T1000 (cell line): ENCODE measurements at regions not wholly inside any gene's neighbourhood (a gene's known extent, or its start where the extent isn't known, plus 50 kb on each side); places are given as distances from the start of the nearest gene placed in this dataset.

Experiments used
- DNase-seq: peaks from one replicate; lab custom pipeline; 2025; ENCODE audit warnings: mixed read lengths; lab: John Stamatoyannopoulos, UW

DNA sequence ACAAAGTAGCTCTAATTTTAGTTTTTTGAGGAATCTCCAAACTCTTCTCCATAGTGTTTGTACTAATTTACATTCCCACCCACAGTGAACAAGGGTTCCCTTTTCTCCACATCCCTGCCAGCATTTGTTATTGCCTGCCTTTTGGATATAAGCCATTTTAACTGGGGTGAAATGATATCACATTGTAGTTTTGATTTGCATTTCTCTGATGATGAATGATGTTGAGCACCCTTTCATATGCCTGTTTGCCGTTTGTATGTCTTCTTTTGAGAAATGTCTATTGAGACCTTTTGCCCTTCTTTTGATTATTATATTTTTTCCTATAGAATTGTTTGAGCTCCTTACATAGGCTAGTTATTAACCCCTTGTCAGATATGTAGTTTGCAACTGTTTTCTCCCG lies 239.9 kb upstream of the TPM1 start:
- no peak for DNase-seq

DNA sequence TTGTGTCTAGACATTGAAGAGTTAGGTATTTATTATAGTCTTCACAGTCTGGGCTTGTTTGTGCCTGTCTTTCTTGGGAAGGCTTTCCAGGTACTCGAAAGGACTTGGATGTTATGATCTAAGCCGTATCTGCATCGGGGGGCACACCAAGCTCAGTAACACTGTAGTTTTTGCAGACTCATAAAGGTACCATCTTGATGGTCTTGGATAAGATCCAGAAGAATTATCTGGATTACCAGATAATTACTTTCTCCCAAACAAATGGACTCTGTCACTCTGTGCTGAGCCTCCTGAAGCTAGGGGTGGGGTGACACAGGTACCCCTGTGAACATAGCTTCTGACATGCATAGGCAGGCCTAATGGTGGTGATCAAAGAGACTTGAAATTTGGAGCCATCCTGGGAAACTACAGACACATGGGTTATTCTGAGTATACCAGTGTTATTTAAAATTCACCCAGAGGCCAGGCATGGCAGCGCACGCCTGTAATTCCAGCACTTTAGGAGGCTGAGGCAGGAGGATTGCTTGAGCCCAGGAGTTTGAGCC lies 238.6 kb upstream of the TPM1 start:
- no peak for DNase-seq

DNA sequence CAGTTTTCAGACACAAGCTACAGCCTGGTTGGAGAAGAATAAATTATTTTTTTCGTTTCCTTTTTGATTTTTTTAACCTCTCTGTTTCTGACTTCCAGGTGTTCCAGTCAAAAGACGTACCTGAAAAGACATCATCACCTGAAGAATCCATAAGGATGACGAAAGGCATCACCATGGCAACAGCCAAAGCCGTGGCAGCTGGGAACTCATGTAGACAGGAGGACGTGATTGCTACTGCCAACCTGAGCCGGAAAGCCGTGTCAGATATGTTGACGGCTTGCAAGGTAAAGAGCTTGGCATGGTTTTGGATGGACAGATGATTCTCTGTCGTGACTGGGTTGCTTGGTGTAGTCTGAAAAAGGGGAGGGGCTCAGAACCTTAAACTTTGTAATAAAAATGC lies 237.0 kb upstream of the TPM1 start:
- no peak for DNase-seq

DNA sequence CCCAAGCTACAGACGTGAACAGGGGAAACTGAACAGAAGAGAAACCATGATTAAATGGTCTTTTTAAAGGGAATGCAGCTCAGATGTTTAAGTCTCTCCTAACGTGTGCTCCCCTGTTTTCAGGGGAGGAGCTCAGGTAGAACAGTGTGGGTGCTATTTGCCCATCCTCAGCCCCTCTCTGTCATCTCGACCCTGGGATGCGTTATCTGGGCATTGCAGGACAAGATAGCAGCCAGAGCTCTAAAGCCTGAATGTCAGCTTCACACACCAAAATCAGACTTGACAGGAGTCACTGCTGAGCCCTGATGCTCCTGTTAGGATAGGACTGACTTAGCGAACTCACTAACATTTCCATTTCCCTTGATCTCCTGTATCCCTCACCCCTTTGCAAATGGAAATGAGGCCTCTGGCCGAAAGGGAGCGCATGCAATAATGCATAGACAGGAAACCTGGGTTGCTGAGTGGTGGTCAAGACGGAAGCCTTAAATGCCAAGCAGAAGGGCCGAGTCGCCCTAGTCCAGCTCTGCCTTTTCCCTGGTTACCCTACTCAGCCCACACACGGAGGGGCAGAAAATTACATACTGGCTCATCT lies 234.9 kb upstream of the TPM1 start:
- DNase-seq, result no peak

DNA sequence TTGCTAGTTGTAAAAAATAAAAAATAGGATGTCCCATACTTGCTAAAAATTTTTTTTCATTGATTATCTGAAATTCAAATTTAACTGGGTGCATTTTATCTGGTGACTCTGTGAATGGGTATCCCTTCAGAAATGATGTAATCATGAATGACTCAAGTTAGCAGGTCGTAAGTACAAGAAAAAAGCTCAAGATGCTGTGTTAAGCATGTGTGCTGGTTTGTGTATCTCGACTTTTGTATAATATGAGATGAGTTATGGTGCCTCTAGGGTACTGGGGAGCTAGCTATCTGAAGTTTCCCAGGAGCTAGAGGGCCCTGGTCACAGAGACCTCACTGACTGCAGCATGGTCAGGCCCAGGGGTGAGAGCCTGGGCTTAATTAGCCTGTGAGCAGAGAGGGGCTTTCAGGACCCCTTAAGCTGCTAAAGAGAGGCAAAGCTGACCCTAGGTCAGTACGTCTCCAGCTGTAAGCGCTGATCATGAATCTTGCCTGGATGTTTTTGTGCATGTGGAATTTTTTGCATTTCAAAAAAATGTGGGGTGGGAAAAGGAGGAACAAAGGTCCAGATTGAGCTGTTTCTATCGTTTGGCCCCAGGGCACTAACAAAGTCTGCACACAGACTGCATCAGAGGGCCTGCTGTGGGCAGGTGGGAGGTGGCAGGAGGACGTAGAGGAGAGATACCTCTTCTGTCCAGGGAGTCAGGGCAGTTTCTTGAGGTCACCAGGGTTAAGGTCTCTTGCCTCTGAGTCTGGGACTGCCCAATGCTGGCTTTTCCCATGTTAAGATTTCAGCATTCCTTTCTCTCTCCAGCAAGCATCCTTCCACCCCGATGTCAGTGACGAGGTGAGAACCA lies 233.2 kb upstream of the TPM1 start:
- no peak for DNase-seq

DNA sequence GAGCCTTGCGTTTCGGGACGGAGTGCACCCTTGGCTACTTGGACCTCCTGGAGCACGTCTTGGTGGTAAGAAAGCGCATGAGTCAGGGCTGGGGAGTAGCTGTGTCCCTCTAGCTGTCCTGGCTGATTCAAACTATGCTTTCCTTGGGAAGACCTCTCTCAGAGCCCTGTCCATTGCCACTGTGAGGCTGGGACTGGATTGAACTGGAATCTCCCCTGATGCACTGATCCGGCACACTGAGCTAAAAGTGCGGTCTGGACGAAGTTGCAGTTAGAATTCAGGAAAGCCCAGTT lies 232.6 kb upstream of the TPM1 start:
- no peak for DNase-seq

DNA sequence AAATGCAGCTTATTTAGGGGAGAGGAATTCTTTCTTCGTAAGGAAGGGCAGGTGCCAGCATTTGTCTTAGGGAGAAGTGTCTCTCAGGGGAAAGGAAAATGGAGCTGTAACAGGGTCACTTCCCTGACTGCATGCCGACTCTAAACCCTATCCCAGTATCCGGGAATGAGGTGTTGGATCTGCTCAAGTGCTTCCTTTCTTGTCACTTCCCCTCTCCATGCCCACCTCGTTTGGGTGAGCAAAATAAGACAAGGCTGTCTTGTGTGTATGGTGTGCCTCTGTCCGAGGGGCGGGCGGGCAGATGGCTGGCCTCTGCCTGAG lies 230.1 kb upstream of the TPM1 start:
- no peak for DNase-seq

DNA sequence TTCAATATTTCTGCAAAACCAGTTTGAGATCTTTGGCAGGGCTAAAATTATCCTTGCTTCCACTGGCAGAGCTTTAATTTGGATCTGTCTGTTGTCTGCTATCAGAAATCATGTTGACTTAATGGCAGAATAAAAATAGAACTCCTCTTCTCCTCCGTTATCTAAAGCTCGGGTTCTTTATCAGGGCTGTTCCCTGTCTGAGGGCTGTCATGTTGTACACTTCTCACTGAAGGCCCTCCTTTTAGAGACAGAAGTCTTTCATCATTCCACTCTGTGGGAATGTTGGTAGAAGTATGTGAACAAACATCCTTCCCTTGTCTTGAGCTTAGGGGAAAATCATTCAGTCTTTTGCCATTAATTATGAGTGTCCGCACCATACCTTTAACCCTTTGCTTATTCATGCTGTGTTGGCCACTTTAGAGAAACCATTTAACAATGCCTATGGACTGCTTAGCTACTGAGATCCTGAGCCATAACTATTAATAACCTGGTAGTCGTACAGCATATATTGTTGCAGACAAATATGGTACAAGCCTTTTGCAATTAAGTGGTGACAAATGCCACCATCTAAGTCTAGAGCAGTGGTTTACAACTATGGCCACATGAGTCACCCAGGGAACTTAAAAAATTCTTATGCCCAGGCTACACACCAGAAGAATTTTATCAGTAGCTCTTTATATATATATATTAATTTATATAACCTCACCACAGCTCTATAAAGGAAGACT lies 226.0 kb upstream of the TPM1 start:
- no peak for DNase-seq

DNA sequence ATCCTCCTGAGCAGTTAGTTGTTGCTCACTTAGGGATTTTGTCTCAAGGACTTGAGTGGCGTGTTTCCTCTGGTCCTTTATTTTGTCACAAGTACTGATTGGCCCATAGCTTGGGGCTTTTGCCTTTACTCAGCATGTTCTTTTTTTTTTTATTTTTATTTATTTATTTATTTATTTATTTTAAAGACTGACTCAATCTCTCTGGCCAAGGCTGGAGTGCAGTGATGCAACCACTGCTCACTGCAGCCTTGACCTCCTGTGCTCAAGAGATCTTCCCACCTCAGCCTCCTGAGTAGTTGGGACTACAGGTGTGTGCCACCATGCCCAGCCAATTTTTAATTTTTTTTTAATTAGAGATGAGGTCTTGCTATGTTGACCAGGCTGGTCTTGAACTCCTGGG lies 223.9 kb upstream of the TPM1 start:
- no peak for DNase-seq

DNA sequence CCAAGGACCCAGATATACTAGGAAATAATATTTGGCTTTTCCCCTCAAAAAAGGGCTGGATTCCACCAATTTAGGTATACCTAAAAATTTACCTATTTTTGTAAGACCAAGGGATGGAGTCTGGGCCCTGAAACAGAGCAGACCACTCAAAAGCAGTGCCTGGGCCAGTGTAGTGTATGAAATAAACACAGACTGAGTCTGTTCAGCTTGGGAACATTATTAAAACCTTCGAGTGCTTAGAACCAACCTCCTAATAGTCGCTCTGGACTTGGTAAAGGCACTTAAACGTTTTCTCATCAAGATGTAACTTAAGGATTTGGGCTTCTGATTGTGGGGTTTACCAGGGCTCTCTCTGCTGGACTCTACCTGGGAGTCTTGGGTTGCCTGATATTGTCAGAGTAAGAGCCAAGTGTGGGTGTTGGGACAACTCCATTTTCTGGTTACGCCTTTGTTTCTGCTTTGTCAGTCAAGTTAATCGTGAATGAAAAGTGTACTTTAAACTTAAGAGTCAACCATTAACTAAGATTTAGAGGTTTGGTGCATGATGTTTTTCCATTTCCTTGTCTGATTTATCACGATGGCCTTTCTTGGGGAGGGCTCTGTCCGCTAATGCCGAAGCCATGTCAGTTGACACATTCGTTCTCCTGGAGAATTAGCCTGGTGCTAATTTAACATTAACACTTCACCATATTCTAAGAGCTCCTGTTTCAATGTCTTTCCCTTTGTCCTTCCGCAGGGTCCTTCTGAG lies 221.0 kb upstream of the TPM1 start:
- DNase-seq, result no peak

DNA sequence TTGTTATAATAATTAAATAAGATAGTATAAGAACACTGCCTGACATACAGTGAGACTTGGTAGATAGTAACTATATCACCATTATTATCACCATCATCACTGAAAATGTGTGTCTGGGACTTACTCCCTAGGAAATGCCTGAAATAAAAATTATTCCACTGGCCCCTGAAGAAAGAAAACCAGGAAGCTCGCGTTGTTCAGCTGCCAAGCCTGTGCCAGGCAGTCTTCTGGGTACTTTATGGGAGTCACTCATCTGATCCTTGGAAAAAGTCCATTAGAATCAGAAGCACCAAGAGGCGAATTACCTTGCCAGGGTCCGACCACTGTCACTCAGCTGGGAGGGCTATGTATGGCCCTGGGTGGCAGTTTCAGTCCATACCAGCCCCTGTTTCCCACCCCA lies 220.3 kb upstream of the TPM1 start:
- DNase-seq, result no peak

DNA sequence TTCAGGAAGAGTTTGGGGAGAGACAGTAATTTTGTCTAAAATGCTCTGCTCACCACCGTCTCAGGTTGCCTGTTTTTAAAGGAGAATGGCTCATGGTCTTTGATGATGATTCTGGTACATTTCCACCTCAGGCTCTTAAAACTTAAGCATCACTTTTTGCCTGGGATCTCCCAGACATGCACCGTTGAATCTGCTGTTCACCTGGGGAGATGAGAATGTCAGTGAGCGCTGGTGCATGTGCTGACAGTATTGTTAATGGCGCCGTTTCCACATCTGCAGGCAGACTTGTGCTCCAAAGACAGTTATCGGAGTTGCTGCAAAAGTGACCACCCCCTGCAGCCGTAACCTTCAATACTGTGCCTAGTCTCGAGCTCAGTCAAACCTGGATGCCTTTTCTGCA lies 219.0 kb upstream of the TPM1 start:
- DNase-seq, result no peak

DNA sequence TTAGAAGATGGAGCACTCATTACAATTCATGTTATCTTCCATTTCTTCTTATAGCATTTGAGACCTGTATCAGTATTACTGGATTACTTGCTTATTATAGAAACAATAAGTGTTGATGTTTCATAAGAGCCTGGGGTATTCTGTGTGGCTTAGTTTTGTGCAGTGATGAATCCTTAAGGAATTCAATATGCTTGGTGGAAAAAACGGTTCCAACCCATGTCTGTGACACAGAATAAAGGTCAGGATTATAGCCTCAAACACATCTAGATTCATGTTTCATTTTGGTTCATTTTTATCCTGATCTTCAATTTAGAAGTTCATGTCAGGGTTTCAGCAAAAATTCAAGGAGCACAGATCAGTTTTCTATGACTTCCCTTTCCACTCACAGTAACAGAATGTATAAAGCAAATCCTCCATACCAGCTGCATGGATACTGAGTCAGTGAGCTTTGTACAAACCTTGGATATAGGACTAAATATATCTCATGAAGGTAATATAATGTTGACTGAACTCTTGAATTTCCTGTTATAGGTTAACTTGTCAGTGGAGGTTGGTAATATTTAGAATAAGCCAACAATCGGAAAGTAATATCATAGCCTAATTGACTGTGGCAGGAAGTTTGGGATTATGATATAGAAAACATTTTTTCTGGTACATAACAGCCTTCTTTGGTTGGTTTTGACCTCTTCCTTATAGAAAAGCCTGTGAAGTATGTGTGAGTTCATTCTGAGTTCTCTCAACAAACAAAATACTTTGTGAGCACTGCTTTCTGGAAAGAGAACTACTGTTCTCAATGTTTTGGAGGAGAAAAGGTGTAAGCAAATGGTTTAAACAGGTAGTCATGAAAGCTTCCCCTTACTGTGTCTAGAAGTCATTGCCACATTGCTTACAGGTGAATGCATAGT lies 218.2 kb upstream of the TPM1 start:
- DNase-seq, result no peak

DNA sequence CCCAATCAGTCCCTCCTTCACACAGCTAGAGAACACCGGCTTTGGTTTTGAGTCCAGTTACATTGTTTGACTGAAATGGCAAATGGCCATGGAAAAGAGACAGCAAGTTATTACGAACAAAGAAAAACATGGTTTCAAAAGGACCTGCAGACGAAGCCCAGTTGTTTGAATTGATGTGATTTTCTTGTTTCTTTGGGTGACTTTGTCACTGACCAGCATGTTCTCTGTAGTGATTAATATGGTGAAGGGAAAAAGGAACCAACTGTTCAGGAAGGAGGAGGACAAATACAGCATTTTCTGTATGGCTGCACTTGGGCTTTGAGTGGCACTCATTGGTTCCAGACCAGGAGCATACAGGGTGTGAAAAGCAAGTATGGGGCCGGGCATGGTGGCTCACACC lies 217.4 kb upstream of the TPM1 start:
- DNase-seq, result no peak

DNA sequence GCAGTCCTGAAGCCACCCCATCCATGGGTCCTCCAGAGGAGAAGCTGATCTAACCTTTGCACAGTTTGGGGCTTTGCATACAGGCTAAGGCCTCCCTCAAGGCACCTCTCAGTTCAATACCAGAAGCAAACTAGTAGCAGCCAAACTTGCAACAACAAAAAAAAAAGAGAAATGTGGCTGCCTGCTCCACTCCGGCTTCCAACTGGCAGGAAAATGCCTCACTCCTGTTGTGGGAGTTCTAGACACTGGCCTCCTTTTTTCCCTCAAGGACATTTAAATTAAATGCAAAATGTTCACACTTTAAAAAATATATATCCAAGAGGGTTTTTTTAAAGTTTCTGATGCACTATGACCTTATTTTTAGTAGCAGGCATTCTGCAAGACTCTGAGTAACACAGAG lies 216.0 kb upstream of the TPM1 start:
- DNase-seq, result no peak

DNA sequence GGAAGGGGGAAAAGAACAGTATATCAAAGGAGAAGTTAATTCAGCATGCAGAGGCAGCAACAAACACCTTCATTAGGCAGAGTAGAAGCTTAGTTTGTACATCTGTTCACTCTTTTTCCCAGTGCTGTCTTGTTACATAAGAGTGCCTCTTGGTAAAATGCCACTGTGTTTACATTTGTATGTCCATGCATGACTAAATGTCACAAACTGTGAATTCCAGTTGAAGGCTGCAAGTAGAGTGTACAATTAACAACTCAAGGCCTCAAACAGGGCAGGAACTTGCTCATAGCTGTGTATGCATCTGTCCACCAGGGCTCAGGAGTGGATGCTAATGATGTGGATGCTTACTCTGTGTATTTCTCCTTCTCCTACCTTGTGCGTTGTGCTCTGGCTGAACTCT lies 214.2 kb upstream of the TPM1 start:
- DNase-seq, result no peak

DNA sequence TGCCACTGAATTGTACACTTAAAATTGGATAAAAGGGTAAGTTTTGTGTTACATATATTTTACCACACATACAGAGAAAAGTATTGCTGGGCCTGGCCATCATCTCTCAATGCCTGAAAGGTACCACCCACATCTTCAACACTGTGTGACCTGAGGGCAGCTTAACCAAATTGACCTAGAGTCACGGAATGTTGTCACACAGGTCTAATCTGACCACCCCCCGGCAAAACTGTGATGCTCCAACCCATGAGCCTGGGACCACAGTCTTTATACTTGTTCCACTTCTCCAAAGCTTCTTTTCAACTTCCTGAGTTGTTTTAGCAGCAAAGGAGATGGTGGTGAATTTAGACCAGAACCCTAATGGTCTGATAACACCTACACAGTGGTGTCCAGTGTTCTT lies 210.3 kb upstream of the TPM1 start:
- no peak for DNase-seq

DNA sequence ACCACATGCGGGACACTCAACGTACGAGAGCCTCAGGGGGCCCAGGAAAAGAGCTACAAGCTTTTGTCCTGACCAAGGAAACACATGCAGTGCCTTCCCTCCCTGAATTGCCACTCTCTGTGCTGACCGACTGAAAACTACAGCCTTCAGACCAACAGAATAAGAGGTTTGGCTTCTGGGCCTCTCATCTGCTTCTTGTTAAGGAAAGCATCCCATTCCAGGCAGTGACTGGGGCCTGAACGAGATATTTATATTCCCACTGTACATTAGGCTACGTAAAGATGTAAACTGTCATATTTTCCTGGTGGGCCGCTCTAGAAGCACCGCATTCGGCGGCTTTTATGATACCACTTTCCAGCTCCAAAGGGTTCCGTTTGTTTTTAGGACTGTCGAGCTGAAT lies 208.9 kb upstream of the TPM1 start:
- DNase-seq, result no peak

DNA sequence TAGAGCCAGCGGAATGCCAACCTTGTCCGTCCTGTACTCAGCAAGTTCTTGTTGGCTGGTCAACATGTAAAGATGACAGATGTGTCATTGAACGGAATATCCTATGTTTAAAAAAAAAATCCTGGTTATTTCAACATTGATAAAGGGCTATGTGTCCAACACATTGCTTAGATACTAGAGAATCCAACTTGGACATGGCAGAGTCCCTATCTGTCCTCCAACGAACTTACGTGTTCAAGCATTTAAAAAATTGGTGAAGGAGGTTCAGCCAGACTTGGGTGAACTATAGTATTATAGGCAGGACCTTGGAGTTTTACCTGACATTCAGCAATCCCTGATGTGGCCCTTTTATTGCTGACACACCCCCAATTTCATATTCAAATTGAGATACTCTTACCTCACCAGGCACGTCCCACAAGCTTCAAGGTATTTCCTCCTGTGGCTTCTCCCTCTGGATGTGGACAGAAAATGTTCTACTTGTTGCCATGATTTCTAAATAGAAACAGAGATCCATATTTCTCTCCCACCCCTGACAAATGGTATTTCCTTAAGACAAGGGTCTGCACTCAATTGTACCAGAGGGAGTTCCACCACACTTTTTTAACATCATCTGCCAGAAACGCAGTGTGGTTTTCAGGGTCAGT lies 207.7 kb upstream of the TPM1 start:
- DNase-seq, result no peak

DNA sequence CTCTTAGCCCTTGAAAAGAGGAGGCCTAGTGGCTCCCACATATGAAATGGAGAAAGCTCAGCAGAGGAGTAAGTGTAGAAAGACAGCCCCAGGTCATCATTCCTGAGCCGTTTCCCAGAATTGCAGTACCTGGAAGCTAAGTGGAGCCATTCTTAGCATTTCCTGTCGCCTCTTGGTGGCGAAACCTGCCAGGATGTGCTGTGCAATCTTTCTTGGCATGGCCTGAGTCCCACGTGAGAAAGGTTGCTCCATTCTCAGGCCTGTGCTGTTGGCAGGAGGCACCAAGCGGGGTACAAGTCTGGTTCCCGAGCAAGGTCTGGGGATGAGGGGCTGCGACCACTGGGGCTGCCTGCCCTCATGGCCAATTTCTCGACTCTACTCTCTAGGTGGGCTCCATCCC lies 207.2 kb upstream of the TPM1 start:
- DNase-seq, result no peak

DNA sequence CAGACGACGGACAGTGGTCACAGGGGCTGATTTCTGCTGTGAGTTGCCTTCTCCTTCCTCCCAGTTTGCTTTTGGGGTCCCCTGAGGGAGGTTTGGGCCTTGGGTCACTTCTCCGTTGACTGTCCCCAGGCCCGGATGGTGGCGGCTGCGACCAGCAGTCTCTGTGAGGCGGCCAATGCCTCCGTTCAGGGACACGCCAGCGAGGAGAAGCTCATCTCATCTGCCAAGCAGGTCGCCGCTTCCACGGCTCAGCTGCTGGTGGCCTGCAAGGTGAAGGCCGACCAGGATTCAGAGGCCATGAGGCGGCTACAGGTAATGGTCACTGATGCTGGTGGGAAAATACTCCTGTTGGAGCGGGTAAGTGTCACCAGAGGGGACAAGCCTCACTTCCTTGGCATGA lies 206.8 kb upstream of the TPM1 start:
- no peak for DNase-seq
